ENCODE measurements at regions not wholly inside any gene's neighbourhood (a gene's known extent, or its start where the extent isn't known, plus 50 kb on each side); places are given as distances from the start of the nearest gene placed in this dataset.
A peak's percentile ranks its signal among the peaks of the same experiment; 100 is the strongest.

- H3K36me3 ChIP-seq = no peaks in the 10 kb centered on the region
- H3K9me3 ChIP-seq = no peaks in the 10 kb centered on the region
- peak; percentile 23 to 47 for DNase-seq
- no peaks in the 10 kb centered on the region for H3K27me3 ChIP-seq
- H3K4me3 ChIP-seq = no peak overlapping the region
- H3K4me1 ChIP-seq = no peaks in the 10 kb centered on the region
- intact Hi-C loops (cut with DNase I; ENCODE audit: low total_unique reads) = no loop called here
- peak overlapping the region; percentile 49 to 60 for H3K27ac ChIP-seq
- no peak for TF ChIP-seq POLR2A (IDR thresholded peaks at IDR 0.05)
- TF ChIP-seq CTCF (IDR thresholded peaks at IDR 0.05) = no peak
These were observed 440.6 kb downstream of the MCTP2 start for GRCh38 chr15:94671858-94672532.

- Histone ChIP-seq H3K27me3 (no peaks in the 10 kb centered on the region), H3K4me3 (no peak overlapping the region), H3K9me3 (no peaks in the 10 kb centered on the region), H3K4me1 (no peaks in the 10 kb centered on the region), H3K36me3 (no peaks in the 10 kb centered on the region), H3K27ac (peak overlapping the region; percentile 7 to 21)
- intact Hi-C loops (cut with DNase I; ENCODE audit: low total_unique reads) = no loop called here
- TF ChIP-seq POLR2A (IDR thresholded peaks at IDR 0.05) = no peak
- no peak for TF ChIP-seq CTCF (IDR thresholded peaks at IDR 0.05)
- DNase-seq = no peak
These were observed 442.4 kb downstream of the MCTP2 start for GRCh38 chr15:94673801-94674200.

GRCh38 chr15:94674296-94674695 is 442.9 kb downstream of the MCTP2 start:
- H3K27ac ChIP-seq = peak overlapping the region; percentile 7 to 21
- DNase-seq = peak; percentile 36 to 37
- no peaks in the 10 kb centered on the region for H3K4me1 ChIP-seq
- intact Hi-C loops (cut with DNase I; ENCODE audit: low total_unique reads) = no loop called here
- no peaks in the 10 kb centered on the region for H3K36me3 ChIP-seq
- peak overlapping the region in 1 of 2 donors; percentile 22 for H3K4me3 ChIP-seq
- H3K9me3 ChIP-seq = no peaks in the 10 kb centered on the region
- no peak for TF ChIP-seq CTCF (IDR thresholded peaks at IDR 0.05)
- no peak for TF ChIP-seq POLR2A (IDR thresholded peaks at IDR 0.05)
- H3K27me3 ChIP-seq = no peaks in the 10 kb centered on the region

GRCh38 chr15:94677202-94677790 is 445.9 kb downstream of the MCTP2 start:
- H3K27ac ChIP-seq = no peak overlapping the region
- H3K27me3 ChIP-seq = no peaks in the 10 kb centered on the region
- no peak for DNase-seq

More at GRCh38 chr15:94677202-94677790, 445.9 kb downstream of the MCTP2 start:
- H3K36me3 ChIP-seq = no peaks in the 10 kb centered on the region
- H3K4me3 ChIP-seq = no peak overlapping the region
- no peaks in the 10 kb centered on the region for H3K9me3 ChIP-seq
- TF ChIP-seq POLR2A (IDR thresholded peaks at IDR 0.05) = no peak
- TF ChIP-seq CTCF (IDR thresholded peaks at IDR 0.05) = no peak
- intact Hi-C loops (cut with DNase I; ENCODE audit: low total_unique reads) = no loop called here
- no peaks in the 10 kb centered on the region for H3K4me1 ChIP-seq

Data from uterus (tissue), 3 donors.